ENCODE measurements at regions not wholly inside any gene's neighbourhood (a gene's known extent, or its start where the extent isn't known, plus 50 kb on each side); places are given as distances from the start of the nearest gene placed in this dataset.

DNA sequence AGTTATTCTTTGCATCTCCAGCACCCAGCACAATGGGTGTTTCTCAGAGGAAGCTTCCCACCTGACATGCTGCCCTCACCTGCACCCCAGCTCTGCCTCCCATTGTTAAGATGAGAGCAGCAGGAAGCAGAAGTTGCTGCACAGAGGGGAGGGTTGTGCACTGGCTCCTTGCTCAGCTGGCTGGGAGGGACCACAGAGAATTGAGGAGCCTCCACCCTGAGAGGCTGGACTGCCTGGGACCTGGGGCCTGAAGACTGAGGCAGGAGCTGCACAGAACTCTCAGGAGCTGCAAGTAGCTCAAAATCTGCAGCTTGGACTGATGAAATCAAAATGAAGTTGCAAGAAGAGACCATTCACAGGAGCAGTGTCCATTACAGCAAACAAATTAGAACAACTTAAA lies 222.3 kb upstream of the LINGO1 start:
- no peak overlapping the region for H3K4ac ChIP-seq (replicated peaks; ENCODE audit: insufficient read length, low read depth, low read length)
- H3K56ac ChIP-seq (replicated peaks; ENCODE audit: insufficient read length, low read depth, low read length) = no peak overlapping the region
- no peak overlapping the region for H2BK120ac ChIP-seq (replicated peaks; ENCODE audit: low read depth, low read length)
- FAIRE-seq (no peak), DNase-seq (ENCODE audit: low read depth in 1 of 2, low spot score in 2 of 2) (no peak)
- H3K23ac ChIP-seq (ENCODE audit: insufficient read length) = no peak overlapping the region
- ChIA-PET POLR2A (ENCODE audit: partially characterized antibody) (interaction anchor here (0.6 to 1.7 kb wide), 2 partner anchors 19 to 346 kb away, joined by 3 read pairs; no protein-coding TSS in a partner anchor), CTCF (ENCODE audit: partially characterized antibody) (interaction anchor here (0.6 to 3.2 kb wide), 11 partner anchors 12 to 271 kb away, joined by 3 to 15 read pairs (median 4); no protein-coding TSS in a partner anchor)
- H3K14ac ChIP-seq (ENCODE audit: insufficient read length) = no peak overlapping the region
- no peaks in the 10 kb centered on the region for H3K79me2 ChIP-seq (ENCODE audit: control insufficient read depth in 1 of 2, insufficient read depth in 2 of 2, low read length in 2 of 2)
- H3K4me1 ChIP-seq (replicated peaks in 1 of 4; ENCODE audit: control insufficient read depth in 3 of 4, insufficient read depth in 4 of 4, low read length in 3 of 4) = peaks cover 0 to 3% (median 0%) of the 10 kb centered on the region in 4 experiments; a peak in 1 of 7 replicates
- no peak overlapping the region for H2AFZ ChIP-seq (ENCODE audit: low read length)
- H4K20me1 ChIP-seq (replicated peaks in 1 of 2; ENCODE audit: control insufficient read depth in 1 of 2, insufficient read depth in 2 of 2, low read length in 2 of 2) = no peaks in the 10 kb centered on the region
- H3K18ac ChIP-seq (ENCODE audit: extremely low read depth, low read length) = no peak overlapping the region
- H3K4me3 ChIP-seq (ENCODE audit: extremely low read depth in 1 of 4, insufficient read depth in 2 of 4, low read depth in 3 of 4, low read length in 4 of 4) = no peak overlapping the region
- TF ChIP-seq SUZ12 (IDR thresholded peaks at IDR 0.05; ENCODE audit: low read length) = no peak
- no peak for TF ChIP-seq SP1 (IDR thresholded peaks at IDR 0.05; ENCODE audit: low read depth, low read length)
- no peaks in the 10 kb centered on the region for H3K23me2 ChIP-seq (ENCODE audit: low read depth, low read length)
- no peaks in the 10 kb centered on the region for H3K36me3 ChIP-seq (ENCODE audit: control insufficient read depth in 2 of 4, insufficient read depth in 4 of 4, low read length in 3 of 4)
- no peak overlapping the region for H2BK5ac ChIP-seq (ENCODE audit: low read depth, low read length)
- H2BK20ac ChIP-seq (ENCODE audit: low read length) = no peak overlapping the region
- no peak overlapping the region for H3K27ac ChIP-seq (ENCODE audit: low read depth, low read length)
- H3K4me2 ChIP-seq (ENCODE audit: insufficient read depth in 1 of 2, low read depth in 2 of 2, low read length in 2 of 2) = no peak overlapping the region
- peaks cover 0 to 3% (median 0%) of the 10 kb centered on the region in 4 experiments; a peak in 2 of 7 replicates for H3K27me3 ChIP-seq (replicated peaks in 1 of 4; ENCODE audit: control insufficient read depth in 3 of 4, extremely low read depth in 1 of 4, insufficient read depth in 3 of 4, low read length in 3 of 4)
- no peak overlapping the region for H2BK12ac ChIP-seq (ENCODE audit: low read depth, low read length)
- no peak overlapping the region for H3K9ac ChIP-seq (replicated peaks in 1 of 4; ENCODE audit: extremely low read depth in 1 of 4, low read depth in 3 of 4, low read length in 3 of 4)
- H4K5ac ChIP-seq (ENCODE audit: insufficient read length, low read depth, low read length) = no peak overlapping the region
- H3K79me1 ChIP-seq (ENCODE audit: low read depth, low read length) = no peaks in the 10 kb centered on the region
- no peak overlapping the region for H2AK5ac ChIP-seq (ENCODE audit: low read depth, low read length)
- no peak overlapping the region for H4K91ac ChIP-seq (replicated peaks; ENCODE audit: insufficient read length, low read length)
- 0 out of 4 replicates have a peak, but pooled peaks cover 0 to 2% of the 10 kb centered on the region in 2 experiments for H3K9me3 ChIP-seq (ENCODE audit: insufficient read depth in 2 of 2, low read depth in 1 of 2, low read length in 1 of 2)
- no peak overlapping the region for H2BK15ac ChIP-seq (ENCODE audit: low read length)
- no peak overlapping the region for H4K8ac ChIP-seq (ENCODE audit: extremely low read depth, insufficient read depth, low read length)

Data from H1 (cell line).